Adrenal gland (tissue), 5 donors: ENCODE measurements at regions not wholly inside any gene's neighbourhood (a gene's known extent, or its start where the extent isn't known, plus 50 kb on each side); places are given as distances from the start of the nearest gene placed in this dataset.

Source experiments
- CTCF ChIP-seq, 6 experiments: fragments of 450-650 bp in 4 of 6; fragments of 200-600 bp in 2 of 6; sonication (generic) in 1 of 6; IDR thresholded peaks; 1 replicate in 5 of 6; 2 replicates in 1 of 6; pipeline versions ENCODE4 v1.5.1 to v1.8.0; 2016 to 2021; ENCODE audit warnings: antibody characterized with exemption in 6 of 6, mild to moderate bottlenecking in 2 of 6, moderate library complexity in 1 of 6
- POLR2A ChIP-seq, 2 donors: fragments of 450-650 bp; IDR thresholded peaks; one replicate each; pipeline ENCODE4 v1.6.1; 2017; ENCODE audit warnings: antibody characterized with exemption in 2 of 2, mild to moderate bottlenecking in 2 of 2, moderate library complexity in 1 of 2
- donor health status: DM: no; HTN: no; CAD: no.

GRCh38 chr2:66813976-66814375, 379.1 kb downstream of the MEIS1 start:
- TF ChIP-seq CTCF (IDR thresholded peaks at IDR 0.05) (no peak), POLR2A (IDR thresholded peaks at IDR 0.05) (no peak)
